ENCODE measurements at regions not wholly inside any gene's neighbourhood (a gene's known extent, or its start where the extent isn't known, plus 50 kb on each side); places are given as distances from the start of the nearest gene placed in this dataset.

DNA sequence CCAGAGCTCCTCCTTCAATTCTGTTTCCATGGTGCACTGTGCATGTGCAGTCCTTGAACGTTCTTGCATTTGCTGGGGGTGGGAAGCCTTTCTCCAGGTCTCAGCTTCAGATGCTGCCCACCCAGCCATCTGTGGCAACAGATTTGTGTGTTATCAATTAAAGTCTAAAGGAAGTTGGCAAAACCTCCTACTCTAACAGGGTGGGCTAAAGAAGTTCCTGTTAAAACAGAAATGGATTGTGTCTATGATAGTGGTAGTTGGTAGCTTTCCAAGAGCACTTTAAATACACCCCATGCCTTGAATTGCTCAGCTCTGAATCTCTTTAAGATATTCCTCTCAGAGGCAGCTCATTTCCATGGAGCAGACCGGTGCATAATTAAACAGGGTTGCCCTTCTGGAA is 488.0 kb upstream of the SUCLG2 start:
- H3K4me1 ChIP-seq (ENCODE audit: control insufficient read depth, insufficient read depth, low read depth, low read length), result no peaks in the 10 kb centered on the region
- no peak overlapping the region for H3K27ac ChIP-seq (ENCODE audit: low read length, poor library complexity, severe bottlenecking)
- no peak overlapping the region for H2BK12ac ChIP-seq (ENCODE audit: low read length in 2 of 2)
- no peak overlapping the region for H3K23ac ChIP-seq (ENCODE audit: low read length in 2 of 2)
- H2AFZ ChIP-seq (ENCODE audit: low read depth, low read length), result no peak overlapping the region
- no peak overlapping the region for H3K14ac ChIP-seq (ENCODE audit: low read length in 2 of 2)
- no peak overlapping the region for H4K91ac ChIP-seq (ENCODE audit: low read length)
- H2BK15ac ChIP-seq (ENCODE audit: low read depth, poor library complexity, severe bottlenecking), result no peak overlapping the region
- H4K8ac ChIP-seq (ENCODE audit: low read length), result no peak overlapping the region
- no peak overlapping the region for H3K4me2 ChIP-seq (ENCODE audit: low read length, poor library complexity, severe bottlenecking)
- H3K79me1 ChIP-seq (replicated peaks; ENCODE audit: low read length, poor library complexity, severe bottlenecking), result no peaks in the 10 kb centered on the region
- no peaks in the 10 kb centered on the region for H3K27me3 ChIP-seq (ENCODE audit: control insufficient read depth in 1 of 2, insufficient read depth in 1 of 2, low read length in 2 of 2)
- H3K36me3 ChIP-seq (ENCODE audit: control insufficient read depth in 1 of 2, insufficient read depth in 2 of 2, low read depth in 1 of 2, low read length in 2 of 2), result no peaks in the 10 kb centered on the region
- H3K9me3 ChIP-seq (ENCODE audit: control insufficient read depth, low read length), result no peaks in the 10 kb centered on the region
- 56% methylated on average over 2 of the region's 2 CpGs for WGBS
- H3K4ac ChIP-seq (ENCODE audit: low read depth in 1 of 2, low read length in 2 of 2), result no peak overlapping the region
- DNase-seq, result no peak
- no peak overlapping the region for H3K9ac ChIP-seq (ENCODE audit: low read length)
- no peak overlapping the region for H2AK5ac ChIP-seq (ENCODE audit: low read length, severe bottlenecking)
- no peak overlapping the region for H2BK5ac ChIP-seq (ENCODE audit: low read depth, low read length, poor library complexity, severe bottlenecking)
- H3K4me3 ChIP-seq (ENCODE audit: insufficient read depth in 1 of 2, low read depth in 1 of 2, low read length in 2 of 2), result no peak overlapping the region
- H3K18ac ChIP-seq (ENCODE audit: low read depth in 1 of 2, low read length in 2 of 2), result no peak overlapping the region
- no peak overlapping the region for H2BK120ac ChIP-seq (ENCODE audit: low read depth, low read length)

DNA sequence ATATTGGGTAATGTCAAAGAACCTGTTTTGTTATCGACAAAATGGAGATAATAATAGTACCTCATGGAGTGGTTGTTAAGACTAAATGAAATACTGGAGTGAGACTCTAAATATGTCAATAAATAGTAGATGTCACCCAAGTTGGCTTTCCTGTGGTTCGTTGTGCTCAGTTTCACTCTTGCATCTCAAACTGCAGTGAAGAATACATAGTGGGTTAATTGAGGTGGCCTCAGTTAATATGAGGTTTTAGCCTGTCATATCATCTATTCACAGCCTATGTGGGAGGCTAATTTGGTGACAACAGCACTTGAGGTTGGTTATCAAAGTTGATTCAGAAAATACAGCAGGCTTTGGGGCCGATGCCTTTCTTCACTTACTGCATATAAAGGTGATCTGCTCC is 485.5 kb upstream of the SUCLG2 start:
- H4K91ac ChIP-seq (ENCODE audit: low read length), result no peak overlapping the region
- H2BK12ac ChIP-seq (ENCODE audit: low read length in 2 of 2), result no peak overlapping the region
- DNase-seq, result no peak
- H3K36me3 ChIP-seq (ENCODE audit: control insufficient read depth in 1 of 2, insufficient read depth in 2 of 2, low read depth in 1 of 2, low read length in 2 of 2), result no peaks in the 10 kb centered on the region
- H3K14ac ChIP-seq (ENCODE audit: low read length in 2 of 2), result no peak overlapping the region
- WGBS, result 70% methylated on average over 3 of the region's 3 CpGs
- no peak overlapping the region for H2AK5ac ChIP-seq (ENCODE audit: low read length, severe bottlenecking)
- no peak overlapping the region for H4K8ac ChIP-seq (ENCODE audit: low read length)
- no peaks in the 10 kb centered on the region for H3K4me1 ChIP-seq (ENCODE audit: control insufficient read depth, insufficient read depth, low read depth, low read length)
- H3K79me1 ChIP-seq (replicated peaks; ENCODE audit: low read length, poor library complexity, severe bottlenecking), result no peaks in the 10 kb centered on the region
- H3K4me2 ChIP-seq (ENCODE audit: low read length, poor library complexity, severe bottlenecking), result no peak overlapping the region
- no peak overlapping the region for H3K27ac ChIP-seq (ENCODE audit: low read length, poor library complexity, severe bottlenecking)
- H3K18ac ChIP-seq (ENCODE audit: low read depth in 1 of 2, low read length in 2 of 2), result no peak overlapping the region
- H3K4ac ChIP-seq (ENCODE audit: low read depth in 1 of 2, low read length in 2 of 2), result no peak overlapping the region
- no peak overlapping the region for H2BK120ac ChIP-seq (ENCODE audit: low read depth, low read length)
- no peak overlapping the region for H3K4me3 ChIP-seq (ENCODE audit: insufficient read depth in 1 of 2, low read depth in 1 of 2, low read length in 2 of 2)
- no peak overlapping the region for H3K9ac ChIP-seq (ENCODE audit: low read length)
- no peak overlapping the region for H2AFZ ChIP-seq (ENCODE audit: low read depth, low read length)
- no peaks in the 10 kb centered on the region for H3K9me3 ChIP-seq (ENCODE audit: control insufficient read depth, low read length)
- no peaks in the 10 kb centered on the region for H3K27me3 ChIP-seq (ENCODE audit: control insufficient read depth in 1 of 2, insufficient read depth in 1 of 2, low read length in 2 of 2)
- H2BK5ac ChIP-seq (ENCODE audit: low read depth, low read length, poor library complexity, severe bottlenecking), result no peak overlapping the region
- no peak overlapping the region for H2BK15ac ChIP-seq (ENCODE audit: low read depth, poor library complexity, severe bottlenecking)
- H3K23ac ChIP-seq (ENCODE audit: low read length in 2 of 2), result no peak overlapping the region

DNA sequence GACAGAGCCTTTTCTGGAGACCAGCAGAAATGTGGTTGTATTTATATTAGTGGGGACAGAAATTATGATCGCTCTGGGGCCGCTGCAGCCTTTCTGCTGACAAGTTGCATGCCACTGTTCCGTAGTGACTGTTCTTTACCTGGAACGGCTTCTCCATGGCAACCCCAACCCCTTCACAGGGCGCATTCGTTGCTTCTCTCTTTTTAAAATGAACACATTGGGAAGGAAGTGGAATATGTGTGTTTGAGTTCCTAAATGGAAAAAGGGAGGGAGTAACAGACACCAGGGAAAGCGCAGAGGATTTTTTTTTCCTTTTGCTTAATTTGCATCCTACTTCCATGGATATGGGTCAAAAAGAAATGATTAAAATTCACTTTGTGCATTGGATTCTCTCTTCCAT is 482.0 kb upstream of the SUCLG2 start:
- no peaks in the 10 kb centered on the region for H3K4me1 ChIP-seq (ENCODE audit: control insufficient read depth, insufficient read depth, low read depth, low read length)
- H3K14ac ChIP-seq (ENCODE audit: low read length in 2 of 2), result no peak overlapping the region
- no peak overlapping the region for H2BK120ac ChIP-seq (ENCODE audit: low read depth, low read length)
- H3K18ac ChIP-seq (ENCODE audit: low read depth in 1 of 2, low read length in 2 of 2), result no peak overlapping the region
- H2AFZ ChIP-seq (ENCODE audit: low read depth, low read length), result no peak overlapping the region
- H4K91ac ChIP-seq (ENCODE audit: low read length), result no peak overlapping the region
- DNase-seq, result no peak
- no peak overlapping the region for H3K4me3 ChIP-seq (ENCODE audit: insufficient read depth in 1 of 2, low read depth in 1 of 2, low read length in 2 of 2)
- H3K27me3 ChIP-seq (ENCODE audit: control insufficient read depth in 1 of 2, insufficient read depth in 1 of 2, low read length in 2 of 2), result no peaks in the 10 kb centered on the region
- no peak overlapping the region for H3K27ac ChIP-seq (ENCODE audit: low read length, poor library complexity, severe bottlenecking)
- H2AK5ac ChIP-seq (ENCODE audit: low read length, severe bottlenecking), result no peak overlapping the region
- no peak overlapping the region for H4K8ac ChIP-seq (ENCODE audit: low read length)
- no peak overlapping the region for H3K9ac ChIP-seq (ENCODE audit: low read length)
- H3K4ac ChIP-seq (ENCODE audit: low read depth in 1 of 2, low read length in 2 of 2), result no peak overlapping the region
- no peaks in the 10 kb centered on the region for H3K9me3 ChIP-seq (ENCODE audit: control insufficient read depth, low read length)
- no peaks in the 10 kb centered on the region for H3K79me1 ChIP-seq (replicated peaks; ENCODE audit: low read length, poor library complexity, severe bottlenecking)
- H2BK15ac ChIP-seq (ENCODE audit: low read depth, poor library complexity, severe bottlenecking), result no peak overlapping the region
- no peaks in the 10 kb centered on the region for H3K36me3 ChIP-seq (ENCODE audit: control insufficient read depth in 1 of 2, insufficient read depth in 2 of 2, low read depth in 1 of 2, low read length in 2 of 2)
- no peak overlapping the region for H3K4me2 ChIP-seq (ENCODE audit: low read length, poor library complexity, severe bottlenecking)
- 68% methylated on average over 7 of the region's 7 CpGs for WGBS
- no peak overlapping the region for H2BK12ac ChIP-seq (ENCODE audit: low read length in 2 of 2)
- H2BK5ac ChIP-seq (ENCODE audit: low read depth, low read length, poor library complexity, severe bottlenecking), result no peak overlapping the region
- H3K23ac ChIP-seq (ENCODE audit: low read length in 2 of 2), result no peak overlapping the region

DNA sequence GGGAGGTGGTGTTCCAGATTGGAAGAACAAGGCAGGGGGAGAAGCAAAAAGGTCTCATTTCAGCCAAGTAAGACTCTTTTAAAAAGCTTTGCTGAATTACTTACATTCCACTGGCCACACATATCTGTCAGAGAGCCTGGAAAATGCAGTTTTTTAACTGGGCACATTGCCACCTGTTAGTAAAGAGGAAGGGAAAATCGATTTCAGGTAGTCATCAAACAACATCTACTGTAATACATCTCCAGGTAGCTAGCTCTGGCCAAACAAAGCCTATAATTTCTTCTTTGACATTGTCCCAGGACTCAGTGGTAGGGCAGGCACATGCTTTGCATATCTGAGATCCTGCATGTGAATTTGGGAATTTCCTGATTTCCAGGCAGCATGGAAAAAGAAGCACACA is 480.7 kb upstream of the SUCLG2 start:
- Histone ChIP-seq H2BK5ac (ENCODE audit: low read depth, low read length, poor library complexity, severe bottlenecking) (no peak overlapping the region), H3K4me3 (ENCODE audit: insufficient read depth in 1 of 2, low read depth in 1 of 2, low read length in 2 of 2) (no peak overlapping the region), H3K4me2 (ENCODE audit: low read length, poor library complexity, severe bottlenecking) (no peak overlapping the region), H2BK15ac (ENCODE audit: low read depth, poor library complexity, severe bottlenecking) (no peak overlapping the region), H3K4ac (ENCODE audit: low read depth in 1 of 2, low read length in 2 of 2) (no peak overlapping the region), H2AK5ac (ENCODE audit: low read length, severe bottlenecking) (no peak overlapping the region), H3K18ac (ENCODE audit: low read depth in 1 of 2, low read length in 2 of 2) (no peak overlapping the region), H3K36me3 (ENCODE audit: control insufficient read depth in 1 of 2, insufficient read depth in 2 of 2, low read depth in 1 of 2, low read length in 2 of 2) (no peaks in the 10 kb centered on the region), H2BK120ac (ENCODE audit: low read depth, low read length) (no peak overlapping the region), H3K4me1 (ENCODE audit: control insufficient read depth, insufficient read depth, low read depth, low read length) (no peaks in the 10 kb centered on the region), H3K79me1 (replicated peaks; ENCODE audit: low read length, poor library complexity, severe bottlenecking) (no peaks in the 10 kb centered on the region), H4K91ac (ENCODE audit: low read length) (no peak overlapping the region), H3K9ac (ENCODE audit: low read length) (no peak overlapping the region), H3K9me3 (ENCODE audit: control insufficient read depth, low read length) (no peaks in the 10 kb centered on the region), H2AFZ (ENCODE audit: low read depth, low read length) (no peak overlapping the region), H4K8ac (ENCODE audit: low read length) (no peak overlapping the region), H3K14ac (ENCODE audit: low read length in 2 of 2) (no peak overlapping the region), H3K27me3 (ENCODE audit: control insufficient read depth in 1 of 2, insufficient read depth in 1 of 2, low read length in 2 of 2) (no peaks in the 10 kb centered on the region), H3K27ac (ENCODE audit: low read length, poor library complexity, severe bottlenecking) (no peak overlapping the region), H3K23ac (ENCODE audit: low read length in 2 of 2) (no peak overlapping the region), H2BK12ac (ENCODE audit: low read length in 2 of 2) (no peak overlapping the region)
- WGBS, result 40% methylated on average over 1 of the region's 1 CpG
- no peak for DNase-seq
